ENCODE measurements at regions not wholly inside any gene's neighbourhood (a gene's known extent, or its start where the extent isn't known, plus 50 kb on each side); places are given as distances from the start of the nearest gene placed in this dataset.

GRCh38 chr3:36229496-36229895, 150.8 kb upstream of the STAC start (continued):
- TF ChIP-seq, protein P1, sequence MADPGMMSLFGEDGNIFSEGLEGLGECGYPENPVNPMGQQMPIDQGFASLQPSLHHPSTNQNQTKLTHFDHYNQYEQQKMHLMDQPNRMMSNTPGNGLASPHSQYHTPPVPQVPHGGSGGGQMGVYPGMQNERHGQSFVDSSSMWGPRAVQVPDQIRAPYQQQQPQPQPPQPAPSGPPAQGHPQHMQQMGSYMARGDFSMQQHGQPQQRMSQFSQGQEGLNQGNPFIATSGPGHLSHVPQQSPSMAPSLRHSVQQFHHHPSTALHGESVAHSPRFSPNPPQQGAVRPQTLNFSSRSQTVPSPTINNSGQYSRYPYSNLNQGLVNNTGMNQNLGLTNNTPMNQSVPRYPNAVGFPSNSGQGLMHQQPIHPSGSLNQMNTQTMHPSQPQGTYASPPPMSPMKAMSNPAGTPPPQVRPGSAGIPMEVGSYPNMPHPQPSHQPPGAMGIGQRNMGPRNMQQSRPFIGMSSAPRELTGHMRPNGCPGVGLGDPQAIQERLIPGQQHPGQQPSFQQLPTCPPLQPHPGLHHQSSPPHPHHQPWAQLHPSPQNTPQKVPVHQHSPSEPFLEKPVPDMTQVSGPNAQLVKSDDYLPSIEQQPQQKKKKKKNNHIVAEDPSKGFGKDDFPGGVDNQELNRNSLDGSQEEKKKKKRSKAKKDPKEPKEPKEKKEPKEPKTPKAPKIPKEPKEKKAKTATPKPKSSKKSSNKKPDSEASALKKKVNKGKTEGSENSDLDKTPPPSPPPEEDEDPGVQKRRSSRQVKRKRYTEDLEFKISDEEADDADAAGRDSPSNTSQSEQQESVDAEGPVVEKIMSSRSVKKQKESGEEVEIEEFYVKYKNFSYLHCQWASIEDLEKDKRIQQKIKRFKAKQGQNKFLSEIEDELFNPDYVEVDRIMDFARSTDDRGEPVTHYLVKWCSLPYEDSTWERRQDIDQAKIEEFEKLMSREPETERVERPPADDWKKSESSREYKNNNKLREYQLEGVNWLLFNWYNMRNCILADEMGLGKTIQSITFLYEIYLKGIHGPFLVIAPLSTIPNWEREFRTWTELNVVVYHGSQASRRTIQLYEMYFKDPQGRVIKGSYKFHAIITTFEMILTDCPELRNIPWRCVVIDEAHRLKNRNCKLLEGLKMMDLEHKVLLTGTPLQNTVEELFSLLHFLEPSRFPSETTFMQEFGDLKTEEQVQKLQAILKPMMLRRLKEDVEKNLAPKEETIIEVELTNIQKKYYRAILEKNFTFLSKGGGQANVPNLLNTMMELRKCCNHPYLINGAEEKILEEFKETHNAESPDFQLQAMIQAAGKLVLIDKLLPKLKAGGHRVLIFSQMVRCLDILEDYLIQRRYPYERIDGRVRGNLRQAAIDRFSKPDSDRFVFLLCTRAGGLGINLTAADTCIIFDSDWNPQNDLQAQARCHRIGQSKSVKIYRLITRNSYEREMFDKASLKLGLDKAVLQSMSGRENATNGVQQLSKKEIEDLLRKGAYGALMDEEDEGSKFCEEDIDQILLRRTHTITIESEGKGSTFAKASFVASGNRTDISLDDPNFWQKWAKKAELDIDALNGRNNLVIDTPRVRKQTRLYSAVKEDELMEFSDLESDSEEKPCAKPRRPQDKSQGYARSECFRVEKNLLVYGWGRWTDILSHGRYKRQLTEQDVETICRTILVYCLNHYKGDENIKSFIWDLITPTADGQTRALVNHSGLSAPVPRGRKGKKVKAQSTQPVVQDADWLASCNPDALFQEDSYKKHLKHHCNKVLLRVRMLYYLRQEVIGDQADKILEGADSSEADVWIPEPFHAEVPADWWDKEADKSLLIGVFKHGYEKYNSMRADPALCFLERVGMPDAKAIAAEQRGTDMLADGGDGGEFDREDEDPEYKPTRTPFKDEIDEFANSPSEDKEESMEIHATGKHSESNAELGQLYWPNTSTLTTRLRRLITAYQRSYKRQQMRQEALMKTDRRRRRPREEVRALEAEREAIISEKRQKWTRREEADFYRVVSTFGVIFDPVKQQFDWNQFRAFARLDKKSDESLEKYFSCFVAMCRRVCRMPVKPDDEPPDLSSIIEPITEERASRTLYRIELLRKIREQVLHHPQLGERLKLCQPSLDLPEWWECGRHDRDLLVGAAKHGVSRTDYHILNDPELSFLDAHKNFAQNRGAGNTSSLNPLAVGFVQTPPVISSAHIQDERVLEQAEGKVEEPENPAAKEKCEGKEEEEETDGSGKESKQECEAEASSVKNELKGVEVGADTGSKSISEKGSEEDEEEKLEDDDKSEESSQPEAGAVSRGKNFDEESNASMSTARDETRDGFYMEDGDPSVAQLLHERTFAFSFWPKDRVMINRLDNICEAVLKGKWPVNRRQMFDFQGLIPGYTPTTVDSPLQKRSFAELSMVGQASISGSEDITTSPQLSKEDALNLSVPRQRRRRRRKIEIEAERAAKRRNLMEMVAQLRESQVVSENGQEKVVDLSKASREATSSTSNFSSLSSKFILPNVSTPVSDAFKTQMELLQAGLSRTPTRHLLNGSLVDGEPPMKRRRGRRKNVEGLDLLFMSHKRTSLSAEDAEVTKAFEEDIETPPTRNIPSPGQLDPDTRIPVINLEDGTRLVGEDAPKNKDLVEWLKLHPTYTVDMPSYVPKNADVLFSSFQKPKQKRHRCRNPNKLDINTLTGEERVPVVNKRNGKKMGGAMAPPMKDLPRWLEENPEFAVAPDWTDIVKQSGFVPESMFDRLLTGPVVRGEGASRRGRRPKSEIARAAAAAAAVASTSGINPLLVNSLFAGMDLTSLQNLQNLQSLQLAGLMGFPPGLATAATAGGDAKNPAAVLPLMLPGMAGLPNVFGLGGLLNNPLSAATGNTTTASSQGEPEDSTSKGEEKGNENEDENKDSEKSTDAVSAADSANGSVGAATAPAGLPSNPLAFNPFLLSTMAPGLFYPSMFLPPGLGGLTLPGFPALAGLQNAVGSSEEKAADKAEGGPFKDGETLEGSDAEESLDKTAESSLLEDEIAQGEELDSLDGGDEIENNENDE (IDR thresholded peaks at IDR 0.05; ENCODE audit: insufficient replicate concordance, low read length), result no peak
- no peak for TF ChIP-seq USF2 (IDR thresholded peaks at IDR 0.05; ENCODE audit: low read length)
- TF ChIP-seq RAD21 (IDR thresholded peaks at IDR 0.05 in 1 of 2, conservative IDR thresholded peaks at IDR 0.05 in 1 of 2; ENCODE audit: low read depth in 2 of 2, low read length in 2 of 2), result no peak
- TF ChIP-seq CHD2 (IDR thresholded peaks at IDR 0.05; ENCODE audit: low read length), result no peak
- no peak for TF ChIP-seq KDM1A (IDR thresholded peaks at IDR 0.05; ENCODE audit: borderline replicate concordance, low read length)

All from H1 (cell line).